Endothelial cell of umbilical vein (primary cell): ENCODE measurements at regions not wholly inside any gene's neighbourhood (a gene's known extent, or its start where the extent isn't known, plus 50 kb on each side); places are given as distances from the start of the nearest gene placed in this dataset.
A peak's percentile ranks its signal among the peaks of the same experiment; 100 is the strongest.
"Not testable (repeated sequence)": the region's sequence is repeated elsewhere in the genome, so short reads cannot be mapped to it uniquely, and the experiment has no call there.

Source experiments
- BruUV-seq: library from RNA; stranded (reverse); fragments of 400-500 nt; replicated peaks from 2 replicates; lab custom pipeline; 2021; lab: Mats Ljungman, UMichigan
- CTCF ChIA-PET: fragments of 300-600, 350-600 bp; sonication (Branson Sonifier 250); formaldehyde crosslinking; loops from one replicate; lab custom pipeline; 2021; ENCODE audit warnings: antibody characterized with exemption, inconsistent platforms; lab: Charles Lee
- POLR2A ChIA-PET: fragments of 300-600, 350-600 bp; sonication (Branson Sonifier 250); formaldehyde crosslinking; loops from one replicate; lab custom pipeline; 2021; ENCODE audit warnings: antibody characterized with exemption, inconsistent platforms; lab: Charles Lee
- DNase-seq: peaks from one replicate; pipeline ENCODE4 v3.0.0-alpha.2; 2011; ENCODE audit warnings: low read depth, low spot score
- FAIRE-seq: peaks from 2 replicates; lab custom pipeline; 2011; peaks lifted over from hg19 to GRCh38; lab: Jason Lieb, UNC
- H2AFZ ChIP-seq: 2 replicates; pipeline ENCODE4 v1.6.0; 2012; ENCODE audit warnings: low read depth, low read length, control low read depth, inconsistent platforms
- H3K27ac ChIP-seq: 2 replicates; pipeline ENCODE4 v1.5.1; 2011; ENCODE audit warnings: low read depth, mild to moderate bottlenecking, control low read depth, low read length, moderate library complexity; ENCODE audit not compliant: insufficient read depth
- H3K27me3 ChIP-seq, 2 experiments: 2 replicates each; pipeline versions ENCODE4 v1.6.0 to v1.6.1; 2011; ENCODE audit warnings: low read length in 2 of 2, mixed read lengths in 1 of 2; ENCODE audit not compliant: control insufficient read depth in 2 of 2, insufficient read depth in 2 of 2
- H3K36me3 ChIP-seq, 2 experiments: 2 replicates in 1 of 2; 3 replicates in 1 of 2; pipeline ENCODE4 v1.5.1; 2011; ENCODE audit warnings: low read length in 2 of 2, mild to moderate bottlenecking in 1 of 2, moderate library complexity in 1 of 2; ENCODE audit not compliant: control insufficient read depth in 2 of 2, insufficient read depth in 2 of 2; ENCODE audit errors: extremely low read depth in 1 of 2
- H3K4me1 ChIP-seq: 3 replicates; pipeline ENCODE4 v1.5.1; 2011; ENCODE audit warnings: mild to moderate bottlenecking, low read length; ENCODE audit not compliant: control insufficient read depth, insufficient read depth; ENCODE audit errors: extremely low read depth
- H3K4me2 ChIP-seq: 2 replicates; pipeline ENCODE4 v1.6.1; 2011; ENCODE audit warnings: low read length, control low read depth, mixed read lengths; ENCODE audit not compliant: insufficient read depth
- H3K4me3 ChIP-seq, 3 experiments: fragments of 200-600 bp in 1 of 3; sonication (generic), shearing (Covaris generic) in 1 of 3; replicated peaks in 1 of 3; 2 replicates each; pipeline ENCODE4 v1.5.1; 2011 to 2016; ENCODE audit warnings: control low read depth in 3 of 3, low read length in 3 of 3, mild to moderate bottlenecking in 2 of 3, inconsistent platforms in 1 of 3, low read depth in 1 of 3, moderate library complexity in 1 of 3; ENCODE audit not compliant: insufficient read depth in 1 of 3
- H3K79me2 ChIP-seq: 2 replicates; pipeline ENCODE4 v1.6.0; 2012; ENCODE audit warnings: low read length, inconsistent platforms; ENCODE audit not compliant: control insufficient read depth, insufficient read depth
- H3K9ac ChIP-seq: replicated peaks from 2 replicates; pipeline ENCODE3; 2011; ENCODE audit warnings: low read length, control low read depth; ENCODE audit not compliant: insufficient read depth; ENCODE audit errors: extremely low read depth
- H3K9me1 ChIP-seq: replicated peaks from 3 replicates; pipeline ENCODE4 v1.6.0; 2011; ENCODE audit warnings: mild to moderate bottlenecking, low read length; ENCODE audit not compliant: control insufficient read depth, insufficient read depth; ENCODE audit errors: extremely low read depth
- H3K9me3 ChIP-seq: replicated peaks from 2 replicates; pipeline ENCODE4 v1.5.1; 2012; ENCODE audit warnings: low read length, inconsistent platforms; ENCODE audit not compliant: control insufficient read depth, insufficient read depth
- H4K20me1 ChIP-seq: replicated peaks from 2 replicates; pipeline ENCODE3; 2011; ENCODE audit warnings: mild to moderate bottlenecking, low read length; ENCODE audit not compliant: control insufficient read depth, insufficient read depth; ENCODE audit errors: extremely low read depth
- EZH2 ChIP-seq: IDR thresholded peaks from 2 replicates; pipeline ENCODE4 v1.6.1; 2012; ENCODE audit warnings: borderline replicate concordance, low read depth, mild to moderate bottlenecking, moderate library complexity, low read length, inconsistent platforms; ENCODE audit not compliant: severe bottlenecking
- FOS ChIP-seq: IDR thresholded peaks from 2 replicates; pipeline ENCODE4 v1.6.1; 2011; ENCODE audit warnings: mild to moderate bottlenecking, low read length, moderate library complexity, borderline replicate concordance; ENCODE audit not compliant: insufficient read depth
- GATA2 ChIP-seq: IDR thresholded peaks from 2 replicates; pipeline ENCODE4 v1.7.0; 2011; ENCODE audit warnings: low read depth, mild to moderate bottlenecking, moderate library complexity, mixed read lengths, low read length; ENCODE audit not compliant: insufficient read length, insufficient read depth
- JUN ChIP-seq: IDR thresholded peaks from 2 replicates; pipeline ENCODE4 v1.6.1; 2011; ENCODE audit warnings: borderline replicate concordance, low read depth; ENCODE audit not compliant: insufficient read length, insufficient read depth
- MYC ChIP-seq: IDR thresholded peaks from one replicate; pipeline ENCODE4 v1.6.1; 2011; ENCODE audit warnings: mild to moderate bottlenecking, low read depth, low read length
- POLR2A ChIP-seq: IDR thresholded peaks from 2 replicates; pipeline ENCODE4 v1.6.1; 2012; ENCODE audit warnings: low read depth, mild to moderate bottlenecking, control low read depth, low read length
- POLR2AphosphoS5 ChIP-seq: IDR thresholded peaks from 2 replicates; pipeline ENCODE4 v1.6.1; 2012; ENCODE audit warnings: low read depth, mild to moderate bottlenecking, control low read depth, low read length, moderate library complexity; ENCODE audit not compliant: insufficient read depth
- dilution Hi-C: fragments of 300-500 bp; cut with MboI; formaldehyde crosslinking; loops from one replicate; pipeline ENCODE4 v1.15.0; 2019; ENCODE audit warnings: low sequenced_read_pairs; ENCODE audit not compliant: extremely low pct_ligation_motif_present
- intact Hi-C: fragments of 100-400 bp; cut with micrococcal nuclease; formaldehyde crosslinking; loops from one replicate; pipeline ENCODE4 v1.10.0; 2022
- TF ChIP-seq, protein P1 (sequence below): IDR thresholded peaks from 2 replicates; pipeline ENCODE4 v1.6.1; 2011; ENCODE audit not compliant: insufficient read depth, insufficient read length
- TF ChIP-seq, protein P2 (sequence below), 2 donors: IDR thresholded peaks; 1 replicate in 1 of 2; 2 replicates in 1 of 2; pipeline ENCODE4 v1.5.1; 2011; ENCODE audit warnings: low read length in 2 of 2, mild to moderate bottlenecking in 2 of 2, moderate library complexity in 2 of 2, control low read depth in 1 of 2, inconsistent platforms in 1 of 2, low read depth in 1 of 2; ENCODE audit not compliant: insufficient read depth in 1 of 2; ENCODE audit errors: extremely low read depth in 1 of 2

DNA sequence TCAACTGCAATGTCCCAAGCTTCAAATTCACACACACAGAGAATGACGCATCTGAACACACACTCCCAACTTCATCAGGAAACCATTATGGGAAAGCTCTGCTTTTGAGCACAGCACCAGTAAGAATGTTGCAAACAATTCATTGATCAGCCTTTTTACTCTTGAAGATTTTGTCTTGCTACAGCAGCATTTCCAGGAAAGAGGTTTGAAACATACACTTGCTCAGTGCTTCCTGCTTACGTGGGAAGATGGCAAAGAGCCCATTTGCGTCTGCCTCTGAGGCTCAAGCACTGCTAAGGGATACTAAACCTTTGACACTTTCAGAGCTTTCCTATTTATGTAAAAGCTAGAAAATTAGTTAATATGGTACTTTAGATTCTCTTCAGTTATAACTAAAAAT lies 77.2 kb upstream of the MON1B start:
- ChIA-PET POLR2A (no interaction called here), CTCF (interaction anchor here (1.3 kb wide), 1 partner anchor 9 kb away, joined by 3 read pairs; no protein-coding TSS in a partner anchor)
- TF ChIP-seq, protein P1, sequence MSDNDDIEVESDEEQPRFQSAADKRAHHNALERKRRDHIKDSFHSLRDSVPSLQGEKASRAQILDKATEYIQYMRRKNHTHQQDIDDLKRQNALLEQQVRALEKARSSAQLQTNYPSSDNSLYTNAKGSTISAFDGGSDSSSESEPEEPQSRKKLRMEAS, result no peak
- no peak for TF ChIP-seq POLR2AphosphoS5
- no peak for TF ChIP-seq FOS
- TF ChIP-seq, protein P2, sequence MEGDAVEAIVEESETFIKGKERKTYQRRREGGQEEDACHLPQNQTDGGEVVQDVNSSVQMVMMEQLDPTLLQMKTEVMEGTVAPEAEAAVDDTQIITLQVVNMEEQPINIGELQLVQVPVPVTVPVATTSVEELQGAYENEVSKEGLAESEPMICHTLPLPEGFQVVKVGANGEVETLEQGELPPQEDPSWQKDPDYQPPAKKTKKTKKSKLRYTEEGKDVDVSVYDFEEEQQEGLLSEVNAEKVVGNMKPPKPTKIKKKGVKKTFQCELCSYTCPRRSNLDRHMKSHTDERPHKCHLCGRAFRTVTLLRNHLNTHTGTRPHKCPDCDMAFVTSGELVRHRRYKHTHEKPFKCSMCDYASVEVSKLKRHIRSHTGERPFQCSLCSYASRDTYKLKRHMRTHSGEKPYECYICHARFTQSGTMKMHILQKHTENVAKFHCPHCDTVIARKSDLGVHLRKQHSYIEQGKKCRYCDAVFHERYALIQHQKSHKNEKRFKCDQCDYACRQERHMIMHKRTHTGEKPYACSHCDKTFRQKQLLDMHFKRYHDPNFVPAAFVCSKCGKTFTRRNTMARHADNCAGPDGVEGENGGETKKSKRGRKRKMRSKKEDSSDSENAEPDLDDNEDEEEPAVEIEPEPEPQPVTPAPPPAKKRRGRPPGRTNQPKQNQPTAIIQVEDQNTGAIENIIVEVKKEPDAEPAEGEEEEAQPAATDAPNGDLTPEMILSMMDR (IDR thresholded peaks at IDR 0.05; ENCODE audit: extremely low read depth in 1 of 2, insufficient read depth in 1 of 2, low read depth in 1 of 2, low read length in 2 of 2), result no peak
- no peak for TF ChIP-seq EZH2
- no peak for TF ChIP-seq POLR2A
- TF ChIP-seq JUN, result no peak
- no peak for TF ChIP-seq GATA2
- TF ChIP-seq MYC, result no peak
- FAIRE-seq, result no peak
- Histone ChIP-seq H3K27ac (no peak overlapping the region), H4K20me1 (no peaks in the 10 kb centered on the region), H3K79me2 (no peaks in the 10 kb centered on the region), H3K9ac (no peak overlapping the region), H3K4me2 (no peak overlapping the region), H3K36me3 (no peaks in the 10 kb centered on the region), H2AFZ (no peak overlapping the region), H3K4me1 (no peaks in the 10 kb centered on the region), H3K9me3 (no peaks in the 10 kb centered on the region), H3K4me3 (no peak overlapping the region), H3K9me1 (no peaks in the 10 kb centered on the region), H3K27me3 (no peaks in the 10 kb centered on the region)
- dilution Hi-C loops, result no loop called here
- intact Hi-C loops, result loop anchor here (5.0 kb wide), 1 partner anchor 598 kb away; no protein-coding TSS in a partner anchor
- peak; percentile 31 for DNase-seq
- no TSS peak for BruUV-seq

DNA sequence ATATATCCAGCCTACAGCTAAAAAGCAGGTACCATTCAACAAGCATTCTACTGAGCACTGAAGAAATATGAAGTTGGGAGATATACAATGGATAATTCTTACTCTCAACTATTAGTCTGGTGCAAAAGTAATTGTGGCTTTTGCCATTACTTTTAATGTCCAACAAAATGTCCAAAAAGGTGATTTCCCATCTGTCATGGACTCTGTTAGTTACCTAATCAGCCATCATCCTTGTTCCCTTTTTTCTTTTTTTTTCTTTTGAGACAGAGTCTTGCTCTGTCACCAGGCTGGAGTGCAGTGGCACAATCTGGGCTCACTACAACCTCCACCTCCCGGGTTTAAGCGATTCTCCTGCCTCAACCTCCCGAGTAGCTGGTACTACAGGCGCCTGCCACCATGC lies 76.6 kb upstream of the MON1B start:
- H3K4me2 ChIP-seq, H3K9me1 ChIP-seq, H3K27me3 ChIP-seq, H4K20me1 ChIP-seq, H3K27ac ChIP-seq, FAIRE-seq, H3K9ac ChIP-seq, H3K36me3 ChIP-seq, CTCF ChIA-PET, H2AFZ ChIP-seq, POLR2A ChIA-PET, DNase-seq, H3K4me3 ChIP-seq, H3K79me2 ChIP-seq, H3K4me1 ChIP-seq, BruUV-seq, H3K9me3 ChIP-seq, dilution Hi-C loops: not testable (repeated sequence)
- intact Hi-C loops, result loop anchor here (5.0 kb wide), 1 partner anchor 598 kb away; no protein-coding TSS in a partner anchor
